ENCODE measurements at regions not wholly inside any gene's neighbourhood (a gene's known extent, or its start where the extent isn't known, plus 50 kb on each side); places are given as distances from the start of the nearest gene placed in this dataset.
"Not testable (repeated sequence)": the region's sequence is repeated elsewhere in the genome, so short reads cannot be mapped to it uniquely, and the experiment has no call there.

GRCh38 chr3:152742368-152743347 lies 92.3 kb upstream of the P2RY1 start:
- no peaks in the 10 kb centered on the region for H3K36me3 Mint-ChIP-seq (ENCODE audit: low read depth)
- H3K4me1 Mint-ChIP-seq (ENCODE audit: low read depth) = peaks cover 8% of the 10 kb centered on the region
- no peak overlapping the region for H3K27ac Mint-ChIP-seq
- DNase-seq (ENCODE audit: low spot score) = no peak
- peaks cover 14% of the 10 kb centered on the region for H3K27me3 Mint-ChIP-seq (ENCODE audit: low read depth)
- no peak overlapping the region for H3K4me3 Mint-ChIP-seq
- no peaks in the 10 kb centered on the region for H3K9me3 Mint-ChIP-seq

- Mint-ChIP-seq H3K27me3 (ENCODE audit: low read depth) (peaks cover 6% of the 10 kb centered on the region), H3K4me1 (ENCODE audit: low read depth) (no peaks in the 10 kb centered on the region), H3K27ac (no peak overlapping the region), H3K9me3 (no peaks in the 10 kb centered on the region), H3K36me3 (ENCODE audit: low read depth) (no peaks in the 10 kb centered on the region), H3K4me3 (no peak overlapping the region)
- no peak for DNase-seq (ENCODE audit: low spot score)
Measured at GRCh38 chr3:152745646-152746045, 89.3 kb upstream of the P2RY1 start.

GRCh38 chr3:152754303-152754702 lies 80.6 kb upstream of the P2RY1 start:
- no peak overlapping the region for H3K4me3 Mint-ChIP-seq
- no peak for DNase-seq (ENCODE audit: low spot score)
- H3K4me1 Mint-ChIP-seq (ENCODE audit: low read depth) = no peaks in the 10 kb centered on the region
- H3K27ac Mint-ChIP-seq = no peak overlapping the region
- no peaks in the 10 kb centered on the region for H3K36me3 Mint-ChIP-seq (ENCODE audit: low read depth)
- H3K9me3 Mint-ChIP-seq = no peaks in the 10 kb centered on the region
- peaks cover 2% of the 10 kb centered on the region for H3K27me3 Mint-ChIP-seq (ENCODE audit: low read depth)

GRCh38 chr3:152756807-152757206 lies 78.1 kb upstream of the P2RY1 start:
- no peaks in the 10 kb centered on the region for H3K27me3 Mint-ChIP-seq (ENCODE audit: low read depth)
- no peaks in the 10 kb centered on the region for H3K9me3 Mint-ChIP-seq
- H3K4me3 Mint-ChIP-seq = no peak overlapping the region
- H3K4me1 Mint-ChIP-seq (ENCODE audit: low read depth) = no peaks in the 10 kb centered on the region
- no peak for DNase-seq (ENCODE audit: low spot score)
- no peaks in the 10 kb centered on the region for H3K36me3 Mint-ChIP-seq (ENCODE audit: low read depth)
- no peak overlapping the region for H3K27ac Mint-ChIP-seq

GRCh38 chr3:152760024-152760563 lies 74.8 kb upstream of the P2RY1 start:
- no peaks in the 10 kb centered on the region for H3K27me3 Mint-ChIP-seq (ENCODE audit: low read depth)
- H3K4me3 Mint-ChIP-seq = no peak overlapping the region
- no peaks in the 10 kb centered on the region for H3K4me1 Mint-ChIP-seq (ENCODE audit: low read depth)
- H3K36me3 Mint-ChIP-seq (ENCODE audit: low read depth) = no peaks in the 10 kb centered on the region
- H3K9me3 Mint-ChIP-seq = no peaks in the 10 kb centered on the region
- DNase-seq (ENCODE audit: low spot score) = no peak
- no peak overlapping the region for H3K27ac Mint-ChIP-seq

GRCh38 chr3:152760591-152760990 lies 74.3 kb upstream of the P2RY1 start:
- Mint-ChIP-seq H3K9me3 (no peaks in the 10 kb centered on the region), H3K4me1 (ENCODE audit: low read depth) (no peaks in the 10 kb centered on the region), H3K27ac (no peak overlapping the region), H3K27me3 (ENCODE audit: low read depth) (no peaks in the 10 kb centered on the region), H3K4me3 (no peak overlapping the region), H3K36me3 (ENCODE audit: low read depth) (no peaks in the 10 kb centered on the region)
- DNase-seq (ENCODE audit: low spot score) = no peak

GRCh38 chr3:152768478-152768877 lies 66.5 kb upstream of the P2RY1 start:
- H3K4me1 Mint-ChIP-seq (ENCODE audit: low read depth) = no peaks in the 10 kb centered on the region
- DNase-seq (ENCODE audit: low spot score) = no peak
- H3K4me3 Mint-ChIP-seq = no peak overlapping the region
- no peak overlapping the region for H3K27ac Mint-ChIP-seq
- H3K27me3 Mint-ChIP-seq (ENCODE audit: low read depth) = no peaks in the 10 kb centered on the region
- H3K36me3 Mint-ChIP-seq (ENCODE audit: low read depth) = no peaks in the 10 kb centered on the region
- H3K9me3 Mint-ChIP-seq = no peaks in the 10 kb centered on the region

- no peaks in the 10 kb centered on the region for H3K36me3 Mint-ChIP-seq (ENCODE audit: low read depth)
- no peaks in the 10 kb centered on the region for H3K27me3 Mint-ChIP-seq (ENCODE audit: low read depth)
- no peaks in the 10 kb centered on the region for H3K4me1 Mint-ChIP-seq (ENCODE audit: low read depth)
- H3K4me3 Mint-ChIP-seq = no peak overlapping the region
- no peak overlapping the region for H3K27ac Mint-ChIP-seq
- no peak for DNase-seq (ENCODE audit: low spot score)
- H3K9me3 Mint-ChIP-seq = no peaks in the 10 kb centered on the region
Measured at GRCh38 chr3:152769523-152769922, 65.4 kb upstream of the P2RY1 start.

GRCh38 chr3:152770296-152770695 lies 64.6 kb upstream of the P2RY1 start:
- H3K4me3 Mint-ChIP-seq = no peak overlapping the region
- DNase-seq (ENCODE audit: low spot score) = no peak
- no peaks in the 10 kb centered on the region for H3K4me1 Mint-ChIP-seq (ENCODE audit: low read depth)
- no peaks in the 10 kb centered on the region for H3K27me3 Mint-ChIP-seq (ENCODE audit: low read depth)
- no peaks in the 10 kb centered on the region for H3K36me3 Mint-ChIP-seq (ENCODE audit: low read depth)
- no peak overlapping the region for H3K27ac Mint-ChIP-seq
- H3K9me3 Mint-ChIP-seq = no peaks in the 10 kb centered on the region

- Mint-ChIP-seq H3K9me3 (no peaks in the 10 kb centered on the region), H3K4me3 (no peak overlapping the region), H3K27me3 (ENCODE audit: low read depth) (no peaks in the 10 kb centered on the region), H3K27ac (no peak overlapping the region), H3K36me3 (ENCODE audit: low read depth) (no peaks in the 10 kb centered on the region), H3K4me1 (ENCODE audit: low read depth) (no peaks in the 10 kb centered on the region)
- DNase-seq (ENCODE audit: low spot score) = no peak
Measured at GRCh38 chr3:152771120-152771519, 63.8 kb upstream of the P2RY1 start.

- no peak overlapping the region for H3K4me3 Mint-ChIP-seq
- no peak overlapping the region for H3K27ac Mint-ChIP-seq
- H3K36me3 Mint-ChIP-seq (ENCODE audit: low read depth) = no peaks in the 10 kb centered on the region
- DNase-seq (ENCODE audit: low spot score) = no peak
- H3K4me1 Mint-ChIP-seq (ENCODE audit: low read depth) = no peaks in the 10 kb centered on the region
- H3K27me3 Mint-ChIP-seq (ENCODE audit: low read depth) = no peaks in the 10 kb centered on the region
- no peaks in the 10 kb centered on the region for H3K9me3 Mint-ChIP-seq
Measured at GRCh38 chr3:152772674-152773225, 62.2 kb upstream of the P2RY1 start.

- Mint-ChIP-seq H3K27ac (no peak overlapping the region), H3K4me1 (ENCODE audit: low read depth) (no peaks in the 10 kb centered on the region), H3K9me3 (no peaks in the 10 kb centered on the region), H3K36me3 (ENCODE audit: low read depth) (no peaks in the 10 kb centered on the region), H3K4me3 (no peak overlapping the region), H3K27me3 (ENCODE audit: low read depth) (no peaks in the 10 kb centered on the region)
- no peak for DNase-seq (ENCODE audit: low spot score)
Measured at GRCh38 chr3:152773633-152774032, 61.3 kb upstream of the P2RY1 start.

- H3K4me1 Mint-ChIP-seq (ENCODE audit: low read depth); H3K27me3 Mint-ChIP-seq (ENCODE audit: low read depth): not testable (repeated sequence)
Measured at GRCh38 chr3:152774230-152774629, 60.7 kb upstream of the P2RY1 start.

GRCh38 chr3:152778022-152778421 lies 56.9 kb upstream of the P2RY1 start:
- Mint-ChIP-seq H3K9me3 (no peaks in the 10 kb centered on the region), H3K4me1 (ENCODE audit: low read depth) (no peaks in the 10 kb centered on the region), H3K27ac (no peak overlapping the region), H3K4me3 (no peak overlapping the region), H3K27me3 (ENCODE audit: low read depth) (no peaks in the 10 kb centered on the region), H3K36me3 (ENCODE audit: low read depth) (no peaks in the 10 kb centered on the region)
- DNase-seq (ENCODE audit: low spot score) = no peak

More at GRCh38 chr3:152774230-152774629, 60.7 kb upstream of the P2RY1 start:
- not testable (repeated sequence) for H3K36me3 Mint-ChIP-seq (ENCODE audit: low read depth); H3K27ac Mint-ChIP-seq; H3K9me3 Mint-ChIP-seq; H3K4me3 Mint-ChIP-seq; DNase-seq (ENCODE audit: low spot score)
